H9 (cell line): ENCODE measurements at regions not wholly inside any gene's neighbourhood (a gene's known extent, or its start where the extent isn't known, plus 50 kb on each side); places are given as distances from the start of the nearest gene placed in this dataset.

Experiments used
- DNase-seq: peaks from one replicate; pipeline ENCODE4 v3.0.0-alpha.2; 2017
- H2AFZ ChIP-seq: one replicate; pipeline ENCODE4 v1.6.1; 2013; ENCODE audit warnings: mild to moderate bottlenecking, low read length, control low read depth, moderate library complexity
- H2AK5ac ChIP-seq: 2 replicates; pipeline ENCODE4 v1.6.1; 2013; ENCODE audit warnings: low read length, control low read depth, mixed read lengths; ENCODE audit not compliant: insufficient read length
- H2BK120ac ChIP-seq: one replicate; pipeline ENCODE4 v1.6.1; 2013; ENCODE audit warnings: low read depth, mild to moderate bottlenecking, low read length, control low read depth, inconsistent platforms; ENCODE audit not compliant: poor library complexity, severe bottlenecking
- H2BK12ac ChIP-seq: 2 replicates; pipeline ENCODE4 v1.6.1; 2013; ENCODE audit warnings: low read length, control low read depth, mixed read lengths, low read depth; ENCODE audit not compliant: insufficient read length
- H2BK15ac ChIP-seq: 2 replicates; pipeline ENCODE4 v1.6.1; 2013; ENCODE audit warnings: low read depth, low read length, control low read depth
- H2BK20ac ChIP-seq: one replicate; pipeline ENCODE4 v1.6.1; 2013; ENCODE audit warnings: low read depth, mild to moderate bottlenecking, low read length, control low read depth, inconsistent platforms; ENCODE audit not compliant: poor library complexity, severe bottlenecking
- H2BK5ac ChIP-seq: 2 replicates; pipeline ENCODE4 v1.6.1; 2013; ENCODE audit warnings: low read length, control low read depth, mixed read lengths; ENCODE audit not compliant: insufficient read length
- H3K14ac ChIP-seq: 2 replicates; pipeline ENCODE4 v1.6.1; 2013; ENCODE audit warnings: low read length, control low read depth; ENCODE audit not compliant: insufficient read depth
- H3K18ac ChIP-seq: 2 replicates; pipeline ENCODE4 v1.6.1; 2013; ENCODE audit warnings: low read depth, mild to moderate bottlenecking, mixed read lengths, low read length, control low read depth; ENCODE audit not compliant: insufficient read length
- H3K23ac ChIP-seq: 2 replicates; pipeline ENCODE4 v1.6.1; 2013; ENCODE audit warnings: low read length, control low read depth, mixed read lengths, low read depth; ENCODE audit not compliant: insufficient read length
- H3K23me2 ChIP-seq: 2 replicates; pipeline ENCODE4 v1.6.1; 2013; ENCODE audit warnings: low read depth, mild to moderate bottlenecking, mixed read lengths, low read length, control low read depth; ENCODE audit not compliant: insufficient read length, poor library complexity, severe bottlenecking
- H3K27ac ChIP-seq: 2 replicates; pipeline ENCODE4 v1.5.1; 2013; ENCODE audit warnings: low read length, control low read depth, mixed read lengths, low read depth; ENCODE audit not compliant: insufficient read length
- H3K27me3 ChIP-seq: 2 replicates; pipeline ENCODE4 v1.6.1; 2013; ENCODE audit warnings: low read length, control low read depth, inconsistent platforms; ENCODE audit not compliant: insufficient read depth
- H3K4ac ChIP-seq: 2 replicates; pipeline ENCODE4 v1.6.1; 2013; ENCODE audit warnings: low read depth, mild to moderate bottlenecking, control low read depth, inconsistent platforms, low read length, moderate library complexity
- H3K4me1 ChIP-seq: 2 replicates; pipeline ENCODE4 v1.6.1; 2013; ENCODE audit warnings: low read length, control low read depth, inconsistent platforms; ENCODE audit not compliant: insufficient read depth
- H3K4me2 ChIP-seq: 2 replicates; pipeline ENCODE4 v1.6.1; 2013; ENCODE audit warnings: low read length, control low read depth, mixed read lengths; ENCODE audit not compliant: insufficient read length, insufficient read depth
- H3K56ac ChIP-seq: 2 replicates; pipeline ENCODE4 v1.6.1; 2013; ENCODE audit warnings: low read depth, mild to moderate bottlenecking, mixed read lengths, low read length, control low read depth; ENCODE audit not compliant: insufficient read length
- H3K79me1 ChIP-seq: 2 replicates; pipeline ENCODE4 v1.6.1; 2013; ENCODE audit warnings: low read depth, mild to moderate bottlenecking, moderate library complexity, low read length, control low read depth, inconsistent platforms; ENCODE audit not compliant: insufficient read depth, poor library complexity, severe bottlenecking
- H3K79me2 ChIP-seq: 2 replicates; pipeline ENCODE4 v1.6.1; 2013; ENCODE audit warnings: low read length, control low read depth, inconsistent platforms; ENCODE audit not compliant: insufficient read depth
- H3K9ac ChIP-seq: 2 replicates; pipeline ENCODE4 v1.6.1; 2013; ENCODE audit warnings: low read length, control low read depth, mixed read lengths; ENCODE audit not compliant: insufficient read length; ENCODE audit errors: extremely low read depth
- H3K9me3 ChIP-seq: one replicate; pipeline ENCODE4 v1.6.1; 2013; ENCODE audit warnings: low read depth, low read length, inconsistent platforms; ENCODE audit not compliant: control insufficient read depth
- H3T11ph ChIP-seq: one replicate; pipeline ENCODE4 v1.6.1; 2013; ENCODE audit warnings: mild to moderate bottlenecking, low read length, control low read depth, inconsistent platforms
- H4K20me1 ChIP-seq: one replicate; pipeline ENCODE4 v1.6.1; 2013; ENCODE audit not compliant: control insufficient read depth, insufficient read length, insufficient read depth
- H4K5ac ChIP-seq: 2 replicates; pipeline ENCODE4 v1.6.1; 2013; ENCODE audit warnings: low read depth, mild to moderate bottlenecking, mixed read lengths, low read length, control low read depth; ENCODE audit not compliant: insufficient read length
- H4K8ac ChIP-seq: replicated peaks from 2 replicates; pipeline ENCODE4 v1.6.1; 2013; ENCODE audit warnings: low read length, control low read depth, mixed read lengths, low read depth; ENCODE audit not compliant: insufficient read length
- H4K91ac ChIP-seq: 2 replicates; pipeline ENCODE4 v1.6.1; 2013; ENCODE audit warnings: low read depth, mild to moderate bottlenecking, moderate library complexity, mixed read lengths, low read length, control low read depth; ENCODE audit not compliant: insufficient read length
- H3K27ac Mint-ChIP-seq, 3 experiments: 2 replicates in 2 of 3; 3 replicates in 1 of 3; pipeline ENCODE4 v1.8.0; 2020 to 2021; ENCODE audit warnings: mixed read lengths in 3 of 3, mild to moderate bottlenecking in 1 of 3, moderate library complexity in 1 of 3
- H3K27me3 Mint-ChIP-seq: 2 replicates; pipeline ENCODE4 v1.8.0; 2021; ENCODE audit warnings: low read depth, mild to moderate bottlenecking, moderate library complexity, mixed read lengths
- H3K36me3 Mint-ChIP-seq, 3 experiments: 2 replicates in 2 of 3; 3 replicates in 1 of 3; pipeline ENCODE4 v1.8.0; 2020 to 2021; ENCODE audit warnings: low read depth in 3 of 3, mixed read lengths in 3 of 3; ENCODE audit not compliant: insufficient read depth in 1 of 3
- H3K4me1 Mint-ChIP-seq, 2 experiments: 2 replicates each; pipeline ENCODE4 v1.8.0; 2020; ENCODE audit warnings: mixed read lengths in 2 of 2
- H3K4me3 Mint-ChIP-seq, 2 experiments: 2 replicates in 1 of 2; 3 replicates in 1 of 2; pipeline ENCODE4 v1.8.0; 2020 to 2021; ENCODE audit warnings: mild to moderate bottlenecking in 2 of 2, mixed read lengths in 2 of 2, moderate library complexity in 1 of 2
- H3K9me3 Mint-ChIP-seq, 2 experiments: 2 replicates in 1 of 2; 3 replicates in 1 of 2; pipeline ENCODE4 v1.8.0; 2020; ENCODE audit warnings: mild to moderate bottlenecking in 2 of 2, mixed read lengths in 2 of 2, moderate library complexity in 1 of 2
- WGBS: extraction: QIAGEN DNeasy Blood & Tissue Kit; methylation state at CpG from one replicate; pipeline ENCODE4 v1.1.7; 2013; ENCODE audit warnings: missing lambda C conversion rate, low lambda C conversion rate, mixed read lengths; ENCODE audit not compliant: insufficient read length; ENCODE audit errors: extremely low coverage; 5-methylcytosine and 5-hydroxymethylcytosine counted together
- TF ChIP-seq, protein P1 (sequence below): fragments of 200-600 bp; sonication (generic); conservative IDR thresholded peaks from 3 replicates; pipeline ENCODE4 v1.8.0; 2021; ENCODE audit warnings: antibody characterized with exemption, mild to moderate bottlenecking

- DNase-seq, result no peak
- Mint-ChIP-seq H3K4me1 (peaks cover 17 to 21% of the 10 kb centered on the region in 2 experiments), H3K4me3 (no peak overlapping the region), H3K27ac (no peak overlapping the region), H3K9me3 (no peaks in the 10 kb centered on the region), H3K27me3 (no peaks in the 10 kb centered on the region), H3K36me3 (no peaks in the 10 kb centered on the region)
- Histone ChIP-seq H4K8ac (no peak overlapping the region), H2AK5ac (no peak overlapping the region), H3K18ac (no peak overlapping the region), H3K79me1 (no peaks in the 10 kb centered on the region), H4K20me1 (no peaks in the 10 kb centered on the region), H3K4ac (no peak overlapping the region), H2BK12ac (no peak overlapping the region), H3K14ac (no peak overlapping the region), H3K4me2 (no peak overlapping the region), H2BK5ac (no peak overlapping the region), H3K9me3 (no peaks in the 10 kb centered on the region), H3K56ac (no peak overlapping the region), H3K23me2 (no peaks in the 10 kb centered on the region), H3K9ac (no peak overlapping the region), H3K27ac (no peak overlapping the region), H3K4me1 (no peaks in the 10 kb centered on the region), H4K5ac (no peak overlapping the region), H3K79me2 (no peaks in the 10 kb centered on the region), H3K27me3 (no peaks in the 10 kb centered on the region), H4K91ac (no peak overlapping the region), H3T11ph (no peak overlapping the region), H2AFZ (no peak overlapping the region), H2BK120ac (no peak overlapping the region), H2BK15ac (no peak overlapping the region), H3K23ac (no peak overlapping the region), H2BK20ac (no peak overlapping the region)
- WGBS, result no CpG with 5 or more reads among the region's 3 CpGs
- TF ChIP-seq, protein P1, sequence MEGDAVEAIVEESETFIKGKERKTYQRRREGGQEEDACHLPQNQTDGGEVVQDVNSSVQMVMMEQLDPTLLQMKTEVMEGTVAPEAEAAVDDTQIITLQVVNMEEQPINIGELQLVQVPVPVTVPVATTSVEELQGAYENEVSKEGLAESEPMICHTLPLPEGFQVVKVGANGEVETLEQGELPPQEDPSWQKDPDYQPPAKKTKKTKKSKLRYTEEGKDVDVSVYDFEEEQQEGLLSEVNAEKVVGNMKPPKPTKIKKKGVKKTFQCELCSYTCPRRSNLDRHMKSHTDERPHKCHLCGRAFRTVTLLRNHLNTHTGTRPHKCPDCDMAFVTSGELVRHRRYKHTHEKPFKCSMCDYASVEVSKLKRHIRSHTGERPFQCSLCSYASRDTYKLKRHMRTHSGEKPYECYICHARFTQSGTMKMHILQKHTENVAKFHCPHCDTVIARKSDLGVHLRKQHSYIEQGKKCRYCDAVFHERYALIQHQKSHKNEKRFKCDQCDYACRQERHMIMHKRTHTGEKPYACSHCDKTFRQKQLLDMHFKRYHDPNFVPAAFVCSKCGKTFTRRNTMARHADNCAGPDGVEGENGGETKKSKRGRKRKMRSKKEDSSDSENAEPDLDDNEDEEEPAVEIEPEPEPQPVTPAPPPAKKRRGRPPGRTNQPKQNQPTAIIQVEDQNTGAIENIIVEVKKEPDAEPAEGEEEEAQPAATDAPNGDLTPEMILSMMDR, result no peak
Measured at GRCh38 chr14:51525739-51526138, 126.0 kb upstream of the FRMD6 start.
